RWPE2 (cell line): ENCODE measurements at regions not wholly inside any gene's neighbourhood (a gene's known extent, or its start where the extent isn't known, plus 50 kb on each side); places are given as distances from the start of the nearest gene placed in this dataset.

Experiments
- ATAC-seq: fragments of 200-7000 bp; cut with Tn5 transposase; 3 replicates; pipeline ENCODE4 v1.9.1; 2021; ENCODE audit warnings: low read depth
- DNase-seq: peaks from one replicate; pipeline ENCODE4 v3.0.0-alpha.2; 2020; ENCODE audit warnings: low spot score
- H3K27ac ChIP-seq: fragments of 450-650 bp; 2 replicates; pipeline ENCODE4 v1.5.1; 2017; ENCODE audit warnings: mild to moderate bottlenecking; ENCODE audit not compliant: poor library complexity, severe bottlenecking
- H3K27me3 ChIP-seq: fragments of 250-450 bp; sonication (Bioruptor Pico); 2 replicates; pipeline ENCODE4 v1.5.1; 2021; ENCODE audit warnings: mild to moderate bottlenecking, moderate library complexity; ENCODE audit not compliant: insufficient read depth, poor library complexity, severe bottlenecking
- H3K36me3 ChIP-seq: fragments of 250-450 bp; sonication (Bioruptor Pico); 2 replicates; pipeline ENCODE4 v1.5.1; 2020; ENCODE audit warnings: low read depth, mild to moderate bottlenecking, moderate library complexity
- H3K4me1 ChIP-seq: fragments of 250-450 bp; sonication (Bioruptor Pico); 2 replicates; pipeline ENCODE4 v1.5.1; 2021; ENCODE audit warnings: mild to moderate bottlenecking, moderate library complexity; ENCODE audit not compliant: insufficient read depth, poor library complexity, severe bottlenecking
- H3K4me3 ChIP-seq: fragments of 250-450 bp; sonication (Bioruptor Pico); 2 replicates; pipeline ENCODE4 v1.5.1; 2021; ENCODE audit warnings: mild to moderate bottlenecking, moderate library complexity; ENCODE audit not compliant: severe bottlenecking
- H3K9me3 ChIP-seq: fragments of 250-450 bp; sonication (Bioruptor Pico); 2 replicates; pipeline ENCODE4 v1.5.1; 2021; ENCODE audit warnings: mild to moderate bottlenecking, moderate library complexity; ENCODE audit not compliant: severe bottlenecking
- TF ChIP-seq, protein P1 (sequence below): fragments of 450-650 bp; IDR thresholded peaks from one replicate; pipeline ENCODE4 v1.5.1; 2017; ENCODE audit warnings: mild to moderate bottlenecking, moderate library complexity; ENCODE audit not compliant: poor library complexity, severe bottlenecking

DNA sequence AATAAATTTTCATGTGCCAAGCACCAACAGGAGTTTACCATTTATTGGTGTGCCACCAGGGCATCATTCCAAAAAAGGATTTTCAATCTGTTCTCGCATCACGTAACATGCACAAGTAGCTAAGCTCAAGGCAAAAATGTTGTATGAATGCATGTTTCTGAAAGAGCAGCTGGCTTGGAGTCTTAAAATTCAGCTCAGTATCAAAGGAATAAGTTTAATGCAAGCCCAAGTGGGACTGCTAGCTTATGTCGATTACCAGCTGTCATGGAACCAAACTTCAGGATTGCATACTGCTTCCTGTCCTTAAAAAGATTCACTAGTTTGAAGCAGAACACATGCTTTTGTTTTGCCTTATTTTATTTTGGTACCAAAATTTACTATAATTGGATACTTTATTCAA is 437.0 kb downstream of the FSCB start:
- H3K27ac ChIP-seq, result no peak overlapping the region
- H3K4me3 ChIP-seq, result no peak overlapping the region
- H3K9me3 ChIP-seq, result peaks cover 2% of the 10 kb centered on the region
- H3K4me1 ChIP-seq, result no peaks in the 10 kb centered on the region
- TF ChIP-seq, protein P1, sequence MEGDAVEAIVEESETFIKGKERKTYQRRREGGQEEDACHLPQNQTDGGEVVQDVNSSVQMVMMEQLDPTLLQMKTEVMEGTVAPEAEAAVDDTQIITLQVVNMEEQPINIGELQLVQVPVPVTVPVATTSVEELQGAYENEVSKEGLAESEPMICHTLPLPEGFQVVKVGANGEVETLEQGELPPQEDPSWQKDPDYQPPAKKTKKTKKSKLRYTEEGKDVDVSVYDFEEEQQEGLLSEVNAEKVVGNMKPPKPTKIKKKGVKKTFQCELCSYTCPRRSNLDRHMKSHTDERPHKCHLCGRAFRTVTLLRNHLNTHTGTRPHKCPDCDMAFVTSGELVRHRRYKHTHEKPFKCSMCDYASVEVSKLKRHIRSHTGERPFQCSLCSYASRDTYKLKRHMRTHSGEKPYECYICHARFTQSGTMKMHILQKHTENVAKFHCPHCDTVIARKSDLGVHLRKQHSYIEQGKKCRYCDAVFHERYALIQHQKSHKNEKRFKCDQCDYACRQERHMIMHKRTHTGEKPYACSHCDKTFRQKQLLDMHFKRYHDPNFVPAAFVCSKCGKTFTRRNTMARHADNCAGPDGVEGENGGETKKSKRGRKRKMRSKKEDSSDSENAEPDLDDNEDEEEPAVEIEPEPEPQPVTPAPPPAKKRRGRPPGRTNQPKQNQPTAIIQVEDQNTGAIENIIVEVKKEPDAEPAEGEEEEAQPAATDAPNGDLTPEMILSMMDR, result no peak
- DNase-seq (no peak), ATAC-seq (no peak)
- no peaks in the 10 kb centered on the region for H3K36me3 ChIP-seq
- no peaks in the 10 kb centered on the region for H3K27me3 ChIP-seq

- DNase-seq, result no peak
- H3K27me3 ChIP-seq, result peaks cover 24% of the 10 kb centered on the region
Observed at GRCh38 chr14:44053422-44053821, 453.7 kb downstream of the FSCB start.

DNA sequence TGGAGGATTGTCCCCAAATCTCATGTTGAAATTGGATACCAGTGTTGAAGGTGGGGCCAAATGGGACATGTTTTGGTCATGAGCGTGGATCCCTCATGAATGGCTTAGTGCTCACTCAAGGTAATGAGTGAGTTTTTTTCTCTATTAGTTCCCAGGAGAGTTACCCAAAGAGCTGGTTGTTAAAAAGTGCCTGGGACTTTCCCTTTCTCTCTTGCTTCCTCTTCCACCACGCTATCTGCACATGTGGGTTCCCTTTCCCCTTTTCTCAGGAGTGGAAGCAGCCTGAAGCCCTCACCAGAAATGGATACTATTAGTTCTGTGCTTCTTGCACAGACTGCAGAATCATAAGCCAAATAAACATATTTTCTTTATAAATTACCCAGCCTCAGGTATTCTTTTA is 465.4 kb downstream of the FSCB start:
- Histone ChIP-seq H3K27me3 (no peaks in the 10 kb centered on the region), H3K36me3 (no peaks in the 10 kb centered on the region), H3K4me1 (no peaks in the 10 kb centered on the region), H3K9me3 (no peaks in the 10 kb centered on the region), H3K4me3 (no peak overlapping the region), H3K27ac (no peak overlapping the region)
- no peak for DNase-seq
- ATAC-seq, result no peak
- TF ChIP-seq, protein P1, result no peak

More at GRCh38 chr14:44053422-44053821, 453.7 kb downstream of the FSCB start:
- TF ChIP-seq, protein P1, result no peak
- no peaks in the 10 kb centered on the region for H3K36me3 ChIP-seq
- no peaks in the 10 kb centered on the region for H3K4me1 ChIP-seq
- H3K4me3 ChIP-seq, result no peak overlapping the region
- H3K27ac ChIP-seq, result no peak overlapping the region
- no peak for ATAC-seq
- H3K9me3 ChIP-seq, result no peaks in the 10 kb centered on the region

DNA sequence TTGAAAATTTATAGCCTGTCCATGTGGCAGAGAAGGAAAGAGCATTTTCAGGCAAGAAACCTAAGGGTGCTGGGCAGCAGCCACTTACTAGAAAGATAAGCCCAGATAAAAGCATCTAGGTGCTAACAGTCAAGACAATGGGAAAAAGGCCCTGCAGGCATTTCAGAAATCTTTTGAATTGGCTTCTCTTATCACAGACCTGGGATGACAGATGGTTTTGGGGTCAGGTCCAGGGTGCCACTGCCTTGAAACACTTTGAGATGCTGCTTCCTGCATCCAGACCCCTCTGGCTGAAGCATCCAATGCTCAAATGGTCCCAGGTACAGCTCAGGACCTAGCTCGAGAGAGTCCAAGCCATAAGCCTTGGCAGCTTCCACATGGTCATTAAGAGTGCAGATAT is 466.5 kb downstream of the FSCB start:
- no peaks in the 10 kb centered on the region for H3K9me3 ChIP-seq
- no peaks in the 10 kb centered on the region for H3K36me3 ChIP-seq
- no peaks in the 10 kb centered on the region for H3K27me3 ChIP-seq
- no peak for DNase-seq
- no peak overlapping the region for H3K4me3 ChIP-seq
- ATAC-seq, result no peak
- no peaks in the 10 kb centered on the region for H3K4me1 ChIP-seq
- TF ChIP-seq, protein P1, result no peak
- H3K27ac ChIP-seq, result no peak overlapping the region

DNA sequence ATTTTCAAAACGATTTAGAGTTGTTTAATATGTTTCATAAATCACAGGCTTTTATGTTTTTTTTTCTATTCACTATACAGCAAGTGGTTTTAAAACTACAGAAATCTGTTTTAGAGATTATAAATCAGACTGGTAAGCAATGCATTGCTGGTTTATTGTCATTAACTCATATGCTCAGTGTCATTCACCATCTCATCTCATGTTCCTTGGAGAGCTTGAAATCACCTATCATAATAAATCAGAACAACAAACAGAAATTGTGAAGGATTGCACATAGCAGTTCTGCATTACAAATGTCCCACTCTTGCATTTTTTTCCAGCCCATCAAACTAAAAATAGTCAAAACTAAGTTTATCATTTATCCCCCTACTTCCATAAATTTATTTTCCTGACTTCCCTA is 470.8 kb downstream of the FSCB start:
- ATAC-seq, result no peak

More for the DNA sequence above, 470.8 kb downstream of the FSCB start:
- DNase-seq, result no peak
- Histone ChIP-seq H3K27ac (no peak overlapping the region), H3K36me3 (no peaks in the 10 kb centered on the region), H3K27me3 (peaks cover 10% of the 10 kb centered on the region), H3K9me3 (no peaks in the 10 kb centered on the region), H3K4me3 (no peak overlapping the region), H3K4me1 (no peaks in the 10 kb centered on the region)
- TF ChIP-seq, protein P1, result no peak
